OCI-LY3 (cell line): ENCODE measurements at regions not wholly inside any gene's neighbourhood (a gene's known extent, or its start where the extent isn't known, plus 50 kb on each side); places are given as distances from the start of the nearest gene placed in this dataset.

Experiments used
- H2AFZ ChIP-seq: fragments of 200-600, 300-600 bp; shearing (Covaris generic); 2 replicates; pipeline ENCODE4 v1.6.0; 2014; ENCODE audit warnings: antibody characterized with exemption, low read depth, low read length
- H3K27ac ChIP-seq: fragments of 200-600, 300-600 bp; sonication (generic); 2 replicates; pipeline ENCODE4 v1.5.1; 2014; ENCODE audit warnings: mild to moderate bottlenecking, low read length, moderate library complexity, mixed read lengths
- H3K27me3 ChIP-seq: fragments of 200-600, 300-600 bp; sonication (generic); 2 replicates; pipeline ENCODE4 v1.6.1; 2014; ENCODE audit warnings: low read depth, low read length, mixed read lengths
- H3K36me3 ChIP-seq: fragments of 200-600, 300-600 bp; sonication (generic); replicated peaks from 2 replicates; pipeline ENCODE3; 2014; ENCODE audit warnings: low read depth, low read length, mixed read lengths
- H3K4me1 ChIP-seq: fragments of 300-600, 200-600 bp; sonication (generic); 2 replicates; pipeline ENCODE4 v1.6.1; 2014; ENCODE audit warnings: low read length, mixed read lengths
- H3K4me2 ChIP-seq: fragments of 200-600, 300-600 bp; sonication (generic); 2 replicates; pipeline ENCODE4 v1.6.1; 2014; ENCODE audit warnings: low read length, mixed read lengths
- H3K4me3 ChIP-seq: fragments of 300-600, 200-600 bp; sonication (generic); 2 replicates; pipeline ENCODE4 v1.5.1; 2014; ENCODE audit warnings: antibody characterized with exemption, mild to moderate bottlenecking, low read length, moderate library complexity
- H3K79me2 ChIP-seq: fragments of 300-600, 200-600 bp; shearing (Covaris generic); 2 replicates; pipeline ENCODE4 v1.6.1; 2014; ENCODE audit warnings: mild to moderate bottlenecking, low read length, mixed read lengths
- H3K9ac ChIP-seq: fragments of 300-600, 200-600 bp; shearing (Covaris generic); 2 replicates; pipeline ENCODE4 v1.6.0; 2014; ENCODE audit warnings: mild to moderate bottlenecking, low read length, moderate library complexity
- H3K9me3 ChIP-seq: fragments of 200-600, 300-600 bp; shearing (Covaris generic); 2 replicates; pipeline ENCODE4 v1.6.1; 2014; ENCODE audit warnings: low read length, mixed read lengths; ENCODE audit not compliant: insufficient read depth
- H4K20me1 ChIP-seq: fragments of 200-600, 300-600 bp; sonication (generic); 2 replicates; pipeline ENCODE4 v1.6.1; 2016; ENCODE audit warnings: low read length, mixed read lengths; ENCODE audit not compliant: insufficient read depth
- EZH2phosphoT487 ChIP-seq: fragments of 200-600 bp; shearing (Covaris generic); IDR thresholded peaks from 2 replicates; pipeline ENCODE4 v1.6.1; 2018; ENCODE audit warnings: antibody characterized with exemption, mixed run types, low read depth
- TF ChIP-seq, protein P1 (sequence below): fragments of 200-600, 300-600 bp; sonication (generic); IDR thresholded peaks from 2 replicates; pipeline ENCODE4 v1.5.1; 2014; ENCODE audit warnings: antibody characterized with exemption, low read length, low read depth

DNA sequence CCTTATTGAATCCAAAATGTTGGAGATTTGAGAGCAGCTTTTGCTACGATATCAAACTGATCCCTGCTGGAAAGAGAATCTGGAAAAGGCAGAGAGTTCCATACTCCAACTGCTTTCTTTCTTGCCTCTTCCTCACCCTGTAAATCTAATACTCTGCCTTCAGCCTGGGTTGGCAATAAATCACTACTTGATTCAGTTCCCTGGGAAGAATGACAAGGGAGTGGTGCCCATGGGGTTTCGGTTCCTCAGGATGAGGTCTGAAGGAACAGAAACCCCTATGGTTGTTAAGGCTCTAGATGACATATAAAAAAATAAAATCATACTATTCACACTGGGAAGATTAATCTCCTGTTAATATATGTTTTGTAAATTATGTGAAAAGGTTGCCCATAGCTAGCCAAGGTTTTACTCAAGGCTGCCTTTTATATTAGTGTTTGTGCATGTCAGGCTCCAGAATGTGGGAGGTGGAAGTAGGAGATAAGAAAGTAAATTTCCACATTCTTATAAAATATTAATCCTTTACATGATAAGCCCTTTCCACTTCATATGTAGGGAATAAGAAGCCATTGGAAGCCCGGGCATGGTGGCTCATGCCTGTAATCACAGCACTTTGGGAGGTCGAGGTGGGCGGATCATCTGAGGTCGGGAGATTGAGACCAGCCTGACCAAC is 106.2 kb upstream of the CACNA2D1 start:
- Histone ChIP-seq H3K4me2 (no peak overlapping the region), H3K9ac (no peak overlapping the region), H4K20me1 (no peaks in the 10 kb centered on the region), H3K4me3 (no peak overlapping the region), H3K79me2 (no peaks in the 10 kb centered on the region), H3K9me3 (peaks cover 9% of the 10 kb centered on the region; the same call in 1 of the 2 replicates), H3K27me3 (no peaks in the 10 kb centered on the region), H2AFZ (no peak overlapping the region), H3K4me1 (peaks cover 6% of the 10 kb centered on the region), H3K27ac (no peak overlapping the region), H3K36me3 (no peaks in the 10 kb centered on the region)
- TF ChIP-seq, protein P1, sequence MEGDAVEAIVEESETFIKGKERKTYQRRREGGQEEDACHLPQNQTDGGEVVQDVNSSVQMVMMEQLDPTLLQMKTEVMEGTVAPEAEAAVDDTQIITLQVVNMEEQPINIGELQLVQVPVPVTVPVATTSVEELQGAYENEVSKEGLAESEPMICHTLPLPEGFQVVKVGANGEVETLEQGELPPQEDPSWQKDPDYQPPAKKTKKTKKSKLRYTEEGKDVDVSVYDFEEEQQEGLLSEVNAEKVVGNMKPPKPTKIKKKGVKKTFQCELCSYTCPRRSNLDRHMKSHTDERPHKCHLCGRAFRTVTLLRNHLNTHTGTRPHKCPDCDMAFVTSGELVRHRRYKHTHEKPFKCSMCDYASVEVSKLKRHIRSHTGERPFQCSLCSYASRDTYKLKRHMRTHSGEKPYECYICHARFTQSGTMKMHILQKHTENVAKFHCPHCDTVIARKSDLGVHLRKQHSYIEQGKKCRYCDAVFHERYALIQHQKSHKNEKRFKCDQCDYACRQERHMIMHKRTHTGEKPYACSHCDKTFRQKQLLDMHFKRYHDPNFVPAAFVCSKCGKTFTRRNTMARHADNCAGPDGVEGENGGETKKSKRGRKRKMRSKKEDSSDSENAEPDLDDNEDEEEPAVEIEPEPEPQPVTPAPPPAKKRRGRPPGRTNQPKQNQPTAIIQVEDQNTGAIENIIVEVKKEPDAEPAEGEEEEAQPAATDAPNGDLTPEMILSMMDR = no peak
- no peak for TF ChIP-seq EZH2phosphoT487

DNA sequence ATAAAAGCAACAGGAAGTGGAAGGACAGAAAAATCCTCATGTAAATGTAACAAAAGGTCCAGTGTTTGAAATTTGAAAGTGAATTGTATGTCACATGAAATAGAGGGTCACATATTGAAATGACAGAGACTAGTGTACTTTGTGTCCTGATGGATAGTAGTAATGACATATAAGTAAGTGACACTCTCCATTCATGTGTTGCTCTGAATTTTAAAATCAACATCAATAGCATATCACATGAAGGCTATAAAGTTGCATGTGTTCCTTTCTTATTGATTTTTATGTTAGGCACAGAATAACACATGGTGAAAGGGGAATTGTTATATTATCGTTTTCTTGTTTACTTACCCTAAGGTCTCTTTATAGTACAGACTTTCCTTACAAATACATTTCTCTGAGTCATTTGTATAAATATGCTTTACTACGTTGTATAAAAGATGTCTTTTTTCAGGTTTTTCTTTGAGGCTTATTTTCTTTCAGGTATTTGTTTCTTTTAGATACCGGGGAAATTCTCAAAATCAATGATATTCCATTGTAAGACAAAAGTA is 104.6 kb upstream of the CACNA2D1 start:
- no peak overlapping the region for H2AFZ ChIP-seq
- no peak overlapping the region for H3K4me3 ChIP-seq
- no peaks in the 10 kb centered on the region for H4K20me1 ChIP-seq
- no peaks in the 10 kb centered on the region for H3K27me3 ChIP-seq
- H3K4me2 ChIP-seq = no peak overlapping the region
- H3K36me3 ChIP-seq = no peaks in the 10 kb centered on the region
- TF ChIP-seq, protein P1 = no peak
- no peak for TF ChIP-seq EZH2phosphoT487
- H3K79me2 ChIP-seq = no peaks in the 10 kb centered on the region
- H3K9ac ChIP-seq = no peak overlapping the region
- no peak overlapping the region for H3K27ac ChIP-seq
- H3K4me1 ChIP-seq = peaks cover 6% of the 10 kb centered on the region
- no peaks in the 10 kb centered on the region for H3K9me3 ChIP-seq

DNA sequence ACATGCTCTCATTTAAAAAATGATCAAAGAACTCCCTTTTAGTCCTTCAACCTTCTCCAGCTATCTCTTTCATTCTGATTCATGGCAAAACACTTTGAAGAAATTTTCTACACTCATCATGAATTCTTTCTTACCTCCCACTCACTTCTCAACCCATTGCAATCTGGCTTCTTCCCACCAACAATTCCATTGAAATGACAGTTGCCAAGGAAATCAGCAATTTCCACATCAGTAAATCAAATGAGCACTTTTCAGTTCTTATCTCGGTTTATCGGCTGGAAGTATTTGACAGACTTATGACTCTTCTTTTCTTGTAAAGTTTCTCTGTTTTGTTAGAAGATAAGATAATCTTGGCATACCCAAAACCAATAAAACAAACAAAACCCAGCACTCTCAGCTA is 99.1 kb upstream of the CACNA2D1 start:
- H3K27me3 ChIP-seq = no peaks in the 10 kb centered on the region
- H3K27ac ChIP-seq = no peak overlapping the region
- no peak overlapping the region for H3K4me2 ChIP-seq
- no peaks in the 10 kb centered on the region for H3K9me3 ChIP-seq
- H3K36me3 ChIP-seq = no peaks in the 10 kb centered on the region
- H3K4me3 ChIP-seq = no peak overlapping the region
- H3K4me1 ChIP-seq = no peaks in the 10 kb centered on the region
- no peaks in the 10 kb centered on the region for H4K20me1 ChIP-seq
- no peak overlapping the region for H2AFZ ChIP-seq
- H3K9ac ChIP-seq = no peak overlapping the region
- no peak for TF ChIP-seq EZH2phosphoT487
- TF ChIP-seq, protein P1 = no peak
- H3K79me2 ChIP-seq = no peaks in the 10 kb centered on the region

DNA sequence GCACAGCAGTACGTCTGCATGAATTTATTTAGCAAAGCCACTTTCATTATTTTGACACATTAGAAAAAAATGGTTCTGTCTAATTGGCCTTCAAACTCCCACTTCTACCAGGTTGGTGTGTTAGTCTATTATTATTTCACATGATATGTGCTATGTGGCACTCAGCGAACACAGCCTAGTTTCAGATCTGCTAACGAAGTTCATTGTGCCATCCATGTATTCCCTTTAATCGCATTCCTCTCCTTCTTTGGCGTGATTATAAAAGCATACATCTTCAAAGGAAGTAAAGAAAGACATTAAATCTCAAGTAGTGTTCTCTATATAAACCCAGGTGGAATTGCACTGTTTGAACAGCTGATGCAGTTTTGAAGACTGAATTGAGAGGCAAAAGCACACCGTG is 96.4 kb upstream of the CACNA2D1 start:
- H3K4me2 ChIP-seq = no peak overlapping the region
- H3K79me2 ChIP-seq = no peaks in the 10 kb centered on the region
- H3K4me1 ChIP-seq = no peaks in the 10 kb centered on the region
- no peak overlapping the region for H3K27ac ChIP-seq
- TF ChIP-seq EZH2phosphoT487 = no peak
- TF ChIP-seq, protein P1 = no peak
- H3K27me3 ChIP-seq = no peaks in the 10 kb centered on the region
- no peaks in the 10 kb centered on the region for H3K36me3 ChIP-seq
- H3K4me3 ChIP-seq = no peak overlapping the region
- H3K9me3 ChIP-seq = no peaks in the 10 kb centered on the region
- H2AFZ ChIP-seq = no peak overlapping the region
- no peak overlapping the region for H3K9ac ChIP-seq
- H4K20me1 ChIP-seq = no peaks in the 10 kb centered on the region
